HS-5 (cell line): ENCODE measurements at regions not wholly inside any gene's neighbourhood (a gene's known extent, or its start where the extent isn't known, plus 50 kb on each side); places are given as distances from the start of the nearest gene placed in this dataset.
"Not testable (repeated sequence)": the region's sequence is repeated elsewhere in the genome, so short reads cannot be mapped to it uniquely, and the experiment has no call there.

Source experiments
- DNase-seq: peaks from one replicate; pipeline ENCODE4 v3.0.0-alpha.2; 2012; ENCODE audit warnings: low read depth

GRCh38 chr15:81865850-81866537 is 179.8 kb downstream of the MEX3B start:
- DNase-seq: no peak

GRCh38 chr15:81863162-81863561 is 182.7 kb downstream of the MEX3B start:
- no peak for DNase-seq

- DNase-seq: no peak
These were observed 185.9 kb downstream of the MEX3B start for GRCh38 chr15:81859737-81860516.

DNA sequence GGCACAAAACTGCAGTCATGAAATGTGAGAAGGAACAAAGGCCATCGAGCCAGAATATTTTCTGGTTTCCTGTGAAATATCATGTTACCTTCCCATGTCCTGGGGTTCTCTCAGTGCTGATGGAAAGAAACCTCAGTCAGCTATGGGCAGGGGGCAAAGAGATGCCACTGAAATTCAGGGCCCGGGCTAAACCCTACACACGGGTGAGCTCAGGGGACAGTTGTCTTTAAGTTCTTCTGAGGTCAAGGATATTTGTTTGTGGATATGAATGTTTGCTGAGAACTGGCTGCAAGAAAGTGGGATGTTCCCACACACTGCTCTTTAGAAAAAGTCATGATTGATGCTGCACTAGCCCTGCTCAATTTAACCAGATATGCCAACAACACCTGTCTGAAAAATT is 187.2 kb downstream of the MEX3B start:
- no peak for DNase-seq

GRCh38 chr15:81858136-81858535 is 187.7 kb downstream of the MEX3B start:
- DNase-seq: no peak

- no peak for DNase-seq
These were observed 189.2 kb downstream of the MEX3B start for GRCh38 chr15:81856634-81857026.

GRCh38 chr15:81856001-81856633 is 189.7 kb downstream of the MEX3B start:
- DNase-seq: no peak

GRCh38 chr15:81853150-81853748 is 192.6 kb downstream of the MEX3B start:
- DNase-seq: no peak

- no peak for DNase-seq
These were observed 193.2 kb downstream of the MEX3B start for GRCh38 chr15:81852411-81853149.

DNA sequence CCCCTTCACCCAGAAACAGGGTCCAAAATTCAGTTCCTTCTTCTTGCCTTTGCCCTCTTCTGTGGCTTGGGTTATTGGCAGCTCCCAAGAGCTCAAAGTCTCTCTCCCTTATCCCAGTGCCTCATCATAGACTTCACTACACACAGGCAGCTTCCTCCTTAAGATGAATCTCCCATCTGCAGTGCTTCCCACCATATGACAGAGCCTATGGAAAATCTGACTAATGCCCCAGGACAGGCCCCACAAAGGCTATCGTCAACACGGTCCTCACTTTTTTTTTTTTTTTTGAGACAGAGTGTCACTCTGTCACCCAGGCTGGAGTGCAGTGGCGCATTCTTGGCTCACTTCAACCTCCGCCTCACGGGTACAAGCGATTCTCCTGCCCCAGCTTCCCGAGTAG is 194.1 kb downstream of the MEX3B start:
- DNase-seq: no peak

- DNase-seq: no peak
These were observed 194.5 kb downstream of the MEX3B start for GRCh38 chr15:81851325-81851724.

- no peak for DNase-seq
These were observed 196.5 kb downstream of the MEX3B start for GRCh38 chr15:81849289-81849688.

DNA sequence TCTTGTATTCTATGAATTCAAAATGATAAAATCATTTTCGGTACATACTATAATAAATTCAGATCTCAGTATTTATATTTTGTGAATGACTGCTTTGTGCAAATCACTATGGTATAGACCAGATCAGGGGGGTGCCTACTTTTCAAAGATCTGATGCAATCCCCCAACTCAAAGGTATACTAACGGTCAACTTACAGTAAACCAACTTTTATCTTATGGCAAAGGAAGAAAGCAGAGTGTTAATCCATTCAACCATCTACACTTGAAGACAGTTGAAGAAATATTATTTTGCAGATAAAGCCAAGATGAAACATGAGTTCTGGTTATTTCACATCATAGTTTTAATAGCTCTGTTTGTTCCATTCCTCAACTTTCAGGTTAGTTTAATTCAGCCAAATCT is 197.1 kb downstream of the MEX3B start:
- no peak for DNase-seq

- DNase-seq: no peak
These were observed 201.9 kb downstream of the MEX3B start for GRCh38 chr15:81843757-81844407.

- DNase-seq: no peak
These were observed 202.6 kb downstream of the MEX3B start for GRCh38 chr15:81843226-81843625.

DNA sequence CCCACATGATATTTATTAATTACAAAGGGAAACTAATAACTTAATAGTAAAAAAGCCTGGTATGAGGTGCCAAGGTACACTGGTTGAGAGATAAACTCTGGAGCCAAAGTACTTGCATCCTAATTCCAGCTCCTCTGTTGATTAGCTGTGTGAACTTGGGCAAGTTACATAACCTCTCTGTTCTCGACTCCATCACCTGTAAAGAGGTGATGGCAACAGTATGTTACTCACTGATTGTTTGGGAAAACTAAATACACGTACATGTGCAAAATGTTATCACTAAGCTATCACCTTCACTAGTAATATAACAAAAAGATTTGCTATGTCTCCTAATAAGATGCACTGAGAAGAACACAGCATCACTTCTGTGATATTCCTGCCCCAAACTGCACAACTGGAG is 206.4 kb downstream of the MEX3B start:
- DNase-seq: no peak

DNA sequence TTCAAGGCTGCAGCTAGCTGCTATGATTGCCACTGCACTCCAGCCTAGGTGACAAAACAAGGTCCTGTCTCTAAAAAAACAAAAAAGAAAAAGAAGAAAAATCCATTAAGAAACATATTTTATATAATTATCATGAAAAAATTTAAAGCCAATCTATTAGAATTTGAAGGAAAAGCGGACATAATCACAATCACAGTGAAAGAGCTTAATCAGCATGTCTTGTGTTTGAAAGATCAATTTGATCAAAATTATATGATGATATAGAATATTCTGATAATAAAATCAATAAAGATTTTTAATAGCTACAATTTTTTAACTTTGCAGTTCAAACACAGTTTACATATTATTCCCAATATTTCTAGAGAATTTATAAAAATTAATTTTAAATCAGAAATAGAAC is 210.1 kb downstream of the MEX3B start:
- no peak for DNase-seq

DNA sequence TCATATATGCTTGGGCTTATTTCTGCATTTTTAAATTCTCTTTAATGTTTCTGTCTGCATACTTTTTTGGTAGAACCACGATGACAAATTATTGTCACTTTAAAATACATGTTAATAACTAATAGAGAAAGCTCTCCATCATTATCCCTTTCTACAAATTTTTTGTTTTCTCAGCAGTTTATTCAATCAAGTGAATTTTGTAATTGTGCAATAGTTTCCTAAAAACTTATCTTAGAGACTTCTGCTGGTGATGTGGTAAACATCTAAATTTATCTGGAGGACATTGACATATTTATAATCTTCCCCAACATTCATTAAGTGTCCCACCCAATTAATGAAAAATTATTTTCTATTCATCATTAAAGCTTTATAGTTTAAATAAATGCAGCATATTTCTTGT is 215.3 kb downstream of the MEX3B start:
- DNase-seq: no peak

DNA sequence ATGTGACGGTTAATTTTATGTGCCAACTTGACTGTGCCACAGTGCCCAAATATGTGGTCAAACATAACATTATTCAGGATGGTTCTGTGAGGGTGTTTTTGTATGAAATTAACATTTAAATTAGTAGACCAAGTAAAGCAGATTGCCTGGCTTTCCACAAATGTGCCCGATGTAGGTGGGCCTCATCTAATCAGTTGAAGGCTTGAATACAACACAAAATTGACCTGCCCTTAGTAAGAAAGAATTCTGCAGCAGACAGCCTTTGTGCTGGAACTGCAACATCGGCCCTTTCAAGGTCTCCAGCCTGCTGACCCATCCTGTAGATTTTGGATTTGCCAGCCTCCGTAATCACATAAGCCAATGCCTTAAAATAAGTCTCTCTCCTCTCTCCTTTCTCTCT is 215.9 kb downstream of the MEX3B start:
- no peak for DNase-seq

DNA sequence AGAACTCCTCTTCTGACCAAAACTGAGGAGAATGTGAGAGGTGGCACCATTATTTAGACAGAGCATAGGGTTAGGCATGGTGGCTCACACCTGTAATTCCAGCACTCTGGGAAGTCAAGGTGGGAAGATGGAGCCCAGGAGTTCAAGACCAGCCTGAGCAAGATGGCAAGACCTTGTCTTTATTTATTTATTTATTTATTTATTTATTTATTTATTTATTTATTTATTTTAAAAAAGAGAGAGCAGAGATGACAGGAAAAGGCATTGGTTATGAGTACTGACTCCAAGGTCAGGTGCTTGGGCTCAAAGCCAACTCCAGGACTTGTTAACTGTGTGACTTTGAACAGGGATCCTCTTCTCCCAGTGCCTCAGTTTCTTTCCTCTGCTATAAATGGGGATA is 217.7 kb downstream of the MEX3B start:
- DNase-seq: no peak

DNA sequence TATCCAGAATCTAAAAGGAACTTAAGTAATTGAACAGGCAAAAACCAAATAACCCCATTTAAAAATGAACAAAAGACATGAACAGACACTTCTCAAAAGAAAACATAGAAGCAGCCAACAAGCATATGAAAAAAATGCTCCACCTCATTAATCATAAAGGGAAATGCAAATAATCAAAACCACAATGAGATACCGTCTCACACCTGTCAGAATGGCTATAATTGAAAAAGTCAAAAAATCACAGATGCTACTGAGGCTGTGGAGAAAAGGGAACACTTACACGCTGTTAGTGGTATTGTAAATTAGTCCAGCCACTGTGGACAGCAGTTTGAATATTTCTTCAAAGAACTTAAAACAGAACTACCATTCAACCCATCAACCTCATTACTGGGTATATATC is 220.7 kb downstream of the MEX3B start:
- no peak for DNase-seq

- DNase-seq: not testable (repeated sequence)
These were observed 223.2 kb downstream of the MEX3B start for GRCh38 chr15:81822587-81822986.
